ENCODE measurements at regions not wholly inside any gene's neighbourhood (a gene's known extent, or its start where the extent isn't known, plus 50 kb on each side); places are given as distances from the start of the nearest gene placed in this dataset.

- no peak for DNase-seq (ENCODE audit: low read depth in 1 of 2, low spot score in 1 of 2)
- TF ChIP-seq REST (IDR thresholded peaks at IDR 0.05; ENCODE audit: insufficient replicate concordance, low read depth) (no peak), GABPA (IDR thresholded peaks at IDR 0.05; ENCODE audit: low read depth) (no peak), SPI1 (IDR thresholded peaks at IDR 0.05; ENCODE audit: borderline replicate concordance, low read depth) (no peak), CTCF (IDR thresholded peaks at IDR 0.05; ENCODE audit: insufficient read depth, low read length) (no peak), POLR2AphosphoS5 (IDR thresholded peaks at IDR 0.05; ENCODE audit: low read depth) (no peak)
- no peak overlapping the region for H3K27ac ChIP-seq (replicated peaks)
- H3K4me3 ChIP-seq (replicated peaks; ENCODE audit: insufficient read depth, low read length): no peak overlapping the region
- no peaks in the 10 kb centered on the region for H3K27me3 ChIP-seq (ENCODE audit: insufficient read depth, poor library complexity, severe bottlenecking)
Measured at GRCh38 chr12:58648176-58648575, 272.1 kb downstream of the LRIG3 start.

GRCh38 chr12:58651850-58652249, 268.5 kb downstream of the LRIG3 start:
- DNase-seq (ENCODE audit: low read depth in 1 of 2, low spot score in 1 of 2): no peak
- TF ChIP-seq GABPA (IDR thresholded peaks at IDR 0.05; ENCODE audit: low read depth) (no peak), POLR2AphosphoS5 (IDR thresholded peaks at IDR 0.05; ENCODE audit: low read depth) (no peak), CTCF (IDR thresholded peaks at IDR 0.05; ENCODE audit: insufficient read depth, low read length) (no peak), SPI1 (IDR thresholded peaks at IDR 0.05; ENCODE audit: borderline replicate concordance, low read depth) (no peak), REST (IDR thresholded peaks at IDR 0.05; ENCODE audit: insufficient replicate concordance, low read depth) (no peak)
- Histone ChIP-seq H3K27ac (replicated peaks) (no peak overlapping the region), H3K4me3 (replicated peaks; ENCODE audit: insufficient read depth, low read length) (no peak overlapping the region), H3K27me3 (ENCODE audit: insufficient read depth, poor library complexity, severe bottlenecking) (no peaks in the 10 kb centered on the region)

- no peak overlapping the region for H3K27ac ChIP-seq (replicated peaks)
- H3K4me3 ChIP-seq (replicated peaks; ENCODE audit: insufficient read depth, low read length): no peak overlapping the region
- peaks cover 2% of the 10 kb centered on the region for H3K27me3 ChIP-seq (ENCODE audit: insufficient read depth, poor library complexity, severe bottlenecking)
- DNase-seq (ENCODE audit: low read depth in 1 of 2, low spot score in 1 of 2): no peak
- no peak for TF ChIP-seq SPI1 (IDR thresholded peaks at IDR 0.05; ENCODE audit: borderline replicate concordance, low read depth)
- TF ChIP-seq POLR2AphosphoS5 (IDR thresholded peaks at IDR 0.05; ENCODE audit: low read depth): no peak
- TF ChIP-seq REST (IDR thresholded peaks at IDR 0.05; ENCODE audit: insufficient replicate concordance, low read depth): no peak
Measured at GRCh38 chr12:58654021-58654420, 266.3 kb downstream of the LRIG3 start.

GRCh38 chr12:58655375-58655774, 264.9 kb downstream of the LRIG3 start:
- no peak for TF ChIP-seq SPI1 (IDR thresholded peaks at IDR 0.05; ENCODE audit: borderline replicate concordance, low read depth)
- no peak for TF ChIP-seq GABPA (IDR thresholded peaks at IDR 0.05; ENCODE audit: low read depth)
- TF ChIP-seq POLR2AphosphoS5 (IDR thresholded peaks at IDR 0.05; ENCODE audit: low read depth): no peak
- no peak overlapping the region for H3K4me3 ChIP-seq (replicated peaks; ENCODE audit: insufficient read depth, low read length)
- no peak overlapping the region for H3K27ac ChIP-seq (replicated peaks)
- no peak for DNase-seq (ENCODE audit: low read depth in 1 of 2, low spot score in 1 of 2)
- H3K27me3 ChIP-seq (ENCODE audit: insufficient read depth, poor library complexity, severe bottlenecking): peaks cover 2% of the 10 kb centered on the region

All from HL-60 (cell line).